ENCODE measurements at regions not wholly inside any gene's neighbourhood (a gene's known extent, or its start where the extent isn't known, plus 50 kb on each side); places are given as distances from the start of the nearest gene placed in this dataset.

DNA sequence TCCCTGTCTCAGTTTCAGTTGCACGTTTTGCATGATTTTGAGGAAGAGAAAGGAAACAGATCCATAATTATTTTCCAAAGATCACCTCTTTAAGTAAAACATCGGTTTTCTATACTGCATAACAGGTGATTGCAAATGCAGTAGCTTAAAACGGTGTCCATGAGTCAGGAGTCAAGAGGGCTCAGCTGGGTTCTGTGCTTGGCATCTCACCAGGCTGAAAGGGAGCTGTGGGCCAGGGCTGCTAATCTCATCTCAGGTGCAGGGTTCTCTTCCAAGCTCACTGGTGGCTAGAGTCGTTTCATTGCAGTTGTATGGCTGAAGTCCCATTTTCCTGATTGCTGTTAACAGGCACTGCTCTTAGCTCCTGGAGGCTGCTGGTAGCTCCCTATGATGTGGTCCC is 57.0 kb upstream of the PRKCQ start:
- Histone ChIP-seq H3K9me3 (ENCODE audit: control insufficient read depth in 2 of 2, low read length in 2 of 2) (no peaks in the 10 kb centered on the region), H3K4me1 (ENCODE audit: control insufficient read depth in 2 of 2, insufficient read depth in 2 of 2, low read length in 2 of 2) (no peaks in the 10 kb centered on the region), H3K4me3 (ENCODE audit: low read length in 2 of 2) (no peak overlapping the region), H3K36me3 (ENCODE audit: control insufficient read depth in 2 of 2, insufficient read depth in 2 of 2, low read length in 2 of 2) (no peaks in the 10 kb centered on the region), H3K27me3 (ENCODE audit: control insufficient read depth in 2 of 2, insufficient read depth in 2 of 2, low read length in 2 of 2) (no peaks in the 10 kb centered on the region), H3K9ac (ENCODE audit: low read depth in 1 of 2, low read length in 2 of 2) (no peak overlapping the region), H3K27ac (ENCODE audit: low read depth in 2 of 2, low read length in 2 of 2) (no peak overlapping the region)

DNA sequence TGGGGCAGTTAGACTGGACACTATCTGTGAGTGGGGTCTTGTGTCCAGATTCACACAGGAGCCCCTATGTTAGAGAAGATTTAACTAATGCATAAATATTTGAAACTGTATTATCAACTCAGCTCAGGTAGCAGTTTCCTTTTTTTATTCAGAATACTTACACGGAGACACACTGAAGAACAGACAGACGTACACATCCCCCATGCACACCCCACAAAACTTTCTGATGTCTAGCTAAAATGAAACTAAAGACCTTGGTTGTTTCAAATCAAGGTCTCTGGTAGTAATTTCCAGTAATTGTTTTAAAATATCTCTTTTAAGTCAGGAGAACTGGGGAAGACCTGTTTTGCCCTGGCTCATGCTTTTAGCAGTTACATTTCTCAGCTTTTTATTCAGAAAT is 55.7 kb upstream of the PRKCQ start:
- Histone ChIP-seq H3K36me3 (ENCODE audit: control insufficient read depth in 2 of 2, insufficient read depth in 2 of 2, low read length in 2 of 2) (no peaks in the 10 kb centered on the region), H3K4me3 (ENCODE audit: low read length in 2 of 2) (no peak overlapping the region), H3K9me3 (ENCODE audit: control insufficient read depth in 2 of 2, low read length in 2 of 2) (no peaks in the 10 kb centered on the region), H3K27ac (ENCODE audit: low read depth in 2 of 2, low read length in 2 of 2) (no peak overlapping the region), H3K9ac (ENCODE audit: low read depth in 1 of 2, low read length in 2 of 2) (no peak overlapping the region), H3K4me1 (ENCODE audit: control insufficient read depth in 2 of 2, insufficient read depth in 2 of 2, low read length in 2 of 2) (no peaks in the 10 kb centered on the region), H3K27me3 (ENCODE audit: control insufficient read depth in 2 of 2, insufficient read depth in 2 of 2, low read length in 2 of 2) (no peaks in the 10 kb centered on the region)
